ENCODE measurements at regions not wholly inside any gene's neighbourhood (a gene's known extent, or its start where the extent isn't known, plus 50 kb on each side); places are given as distances from the start of the nearest gene placed in this dataset.

GRCh38 chr15:70342141-70342540 is 244.4 kb upstream of the TLE3 start:
- no peaks in the 10 kb centered on the region for H3K9me3 ChIP-seq (ENCODE audit: control insufficient read depth, insufficient read depth, low read length)
- H3K9ac ChIP-seq (ENCODE audit: low read depth, low read length): no peak overlapping the region
- H3K27me3 ChIP-seq (ENCODE audit: control insufficient read depth, insufficient read depth, low read length): no peaks in the 10 kb centered on the region
- H3K4me3 ChIP-seq (ENCODE audit: low read depth, low read length): no peak overlapping the region
- peaks cover 2% of the 10 kb centered on the region; the same call in 1 of the 2 replicates for H3K4me1 ChIP-seq (ENCODE audit: control insufficient read depth, insufficient read depth, low read length)
- no peak overlapping the region for H3K27ac ChIP-seq (ENCODE audit: low read depth, low read length)
- no peaks in the 10 kb centered on the region for H3K36me3 ChIP-seq (ENCODE audit: control insufficient read depth, insufficient read depth, low read length)

GRCh38 chr15:70341566-70341965 is 243.8 kb upstream of the TLE3 start:
- no peaks in the 10 kb centered on the region for H3K36me3 ChIP-seq (ENCODE audit: control insufficient read depth, insufficient read depth, low read length)
- H3K4me3 ChIP-seq (ENCODE audit: low read depth, low read length): no peak overlapping the region
- no peak overlapping the region for H3K27ac ChIP-seq (ENCODE audit: low read depth, low read length)
- H3K9ac ChIP-seq (ENCODE audit: low read depth, low read length): no peak overlapping the region
- no peaks in the 10 kb centered on the region for H3K9me3 ChIP-seq (ENCODE audit: control insufficient read depth, insufficient read depth, low read length)
- H3K4me1 ChIP-seq (ENCODE audit: control insufficient read depth, insufficient read depth, low read length): peaks cover 2% of the 10 kb centered on the region; the same call in 1 of the 2 replicates
- no peaks in the 10 kb centered on the region for H3K27me3 ChIP-seq (ENCODE audit: control insufficient read depth, insufficient read depth, low read length)

- Histone ChIP-seq H3K36me3 (ENCODE audit: control insufficient read depth, insufficient read depth, low read length) (no peaks in the 10 kb centered on the region), H3K4me3 (ENCODE audit: low read depth, low read length) (no peak overlapping the region), H3K4me1 (ENCODE audit: control insufficient read depth, insufficient read depth, low read length) (peaks cover 2% of the 10 kb centered on the region; the same call in 1 of the 2 replicates), H3K27me3 (ENCODE audit: control insufficient read depth, insufficient read depth, low read length) (no peaks in the 10 kb centered on the region), H3K9me3 (ENCODE audit: control insufficient read depth, insufficient read depth, low read length) (no peaks in the 10 kb centered on the region), H3K27ac (ENCODE audit: low read depth, low read length) (no peak overlapping the region), H3K9ac (ENCODE audit: low read depth, low read length) (no peak overlapping the region)
Measured at GRCh38 chr15:70340494-70340870, 242.8 kb upstream of the TLE3 start.

GRCh38 chr15:70339571-70340493 is 242.1 kb upstream of the TLE3 start:
- Histone ChIP-seq H3K9ac (ENCODE audit: low read depth, low read length) (no peak overlapping the region), H3K36me3 (ENCODE audit: control insufficient read depth, insufficient read depth, low read length) (no peaks in the 10 kb centered on the region), H3K9me3 (ENCODE audit: control insufficient read depth, insufficient read depth, low read length) (no peaks in the 10 kb centered on the region), H3K27me3 (ENCODE audit: control insufficient read depth, insufficient read depth, low read length) (no peaks in the 10 kb centered on the region), H3K4me1 (ENCODE audit: control insufficient read depth, insufficient read depth, low read length) (peaks cover 2% of the 10 kb centered on the region; the same call in 1 of the 2 replicates), H3K4me3 (ENCODE audit: low read depth, low read length) (no peak overlapping the region), H3K27ac (ENCODE audit: low read depth, low read length) (no peak overlapping the region)

- no peaks in the 10 kb centered on the region for H3K4me1 ChIP-seq (ENCODE audit: control insufficient read depth, insufficient read depth, low read length)
- H3K9me3 ChIP-seq (ENCODE audit: control insufficient read depth, insufficient read depth, low read length): 0 out of 2 replicates have a peak, but pooled peaks cover 8% of the 10 kb centered on the region
- no peak overlapping the region for H3K4me3 ChIP-seq (ENCODE audit: low read depth, low read length)
- no peak overlapping the region for H3K27ac ChIP-seq (ENCODE audit: low read depth, low read length)
- H3K27me3 ChIP-seq (ENCODE audit: control insufficient read depth, insufficient read depth, low read length): no peaks in the 10 kb centered on the region
- no peak overlapping the region for H3K9ac ChIP-seq (ENCODE audit: low read depth, low read length)
- no peaks in the 10 kb centered on the region for H3K36me3 ChIP-seq (ENCODE audit: control insufficient read depth, insufficient read depth, low read length)
Measured at GRCh38 chr15:70337277-70338186, 239.8 kb upstream of the TLE3 start.

- Histone ChIP-seq H3K27me3 (ENCODE audit: control insufficient read depth, insufficient read depth, low read length) (no peaks in the 10 kb centered on the region), H3K4me3 (ENCODE audit: low read depth, low read length) (no peak overlapping the region), H3K9me3 (ENCODE audit: control insufficient read depth, insufficient read depth, low read length) (0 out of 2 replicates have a peak, but pooled peaks cover 8% of the 10 kb centered on the region), H3K4me1 (ENCODE audit: control insufficient read depth, insufficient read depth, low read length) (no peaks in the 10 kb centered on the region), H3K9ac (ENCODE audit: low read depth, low read length) (no peak overlapping the region), H3K27ac (ENCODE audit: low read depth, low read length) (no peak overlapping the region), H3K36me3 (ENCODE audit: control insufficient read depth, insufficient read depth, low read length) (no peaks in the 10 kb centered on the region)
Measured at GRCh38 chr15:70336425-70337009, 238.8 kb upstream of the TLE3 start.

GRCh38 chr15:70334286-70334685 is 236.6 kb upstream of the TLE3 start:
- no peaks in the 10 kb centered on the region for H3K4me1 ChIP-seq (ENCODE audit: control insufficient read depth, insufficient read depth, low read length)
- H3K27ac ChIP-seq (ENCODE audit: low read depth, low read length): no peak overlapping the region
- no peak overlapping the region for H3K9ac ChIP-seq (ENCODE audit: low read depth, low read length)
- 0 out of 2 replicates have a peak, but pooled peaks cover 8% of the 10 kb centered on the region for H3K9me3 ChIP-seq (ENCODE audit: control insufficient read depth, insufficient read depth, low read length)
- H3K36me3 ChIP-seq (ENCODE audit: control insufficient read depth, insufficient read depth, low read length): no peaks in the 10 kb centered on the region
- no peaks in the 10 kb centered on the region for H3K27me3 ChIP-seq (ENCODE audit: control insufficient read depth, insufficient read depth, low read length)
- H3K4me3 ChIP-seq (ENCODE audit: low read depth, low read length): no peak overlapping the region

- Histone ChIP-seq H3K9ac (ENCODE audit: low read depth, low read length) (no peak overlapping the region), H3K36me3 (ENCODE audit: control insufficient read depth, insufficient read depth, low read length) (no peaks in the 10 kb centered on the region), H3K27me3 (ENCODE audit: control insufficient read depth, insufficient read depth, low read length) (no peaks in the 10 kb centered on the region), H3K4me1 (ENCODE audit: control insufficient read depth, insufficient read depth, low read length) (peaks cover 4% of the 10 kb centered on the region; the same call in 1 of the 2 replicates), H3K4me3 (ENCODE audit: low read depth, low read length) (no peak overlapping the region), H3K27ac (ENCODE audit: low read depth, low read length) (no peak overlapping the region), H3K9me3 (ENCODE audit: control insufficient read depth, insufficient read depth, low read length) (0 out of 2 replicates have a peak, but pooled peaks cover 7% of the 10 kb centered on the region)
Measured at GRCh38 chr15:70329179-70329578, 231.5 kb upstream of the TLE3 start.

- H3K4me3 ChIP-seq (ENCODE audit: low read depth, low read length): no peak overlapping the region
- peaks cover 9% of the 10 kb centered on the region for H3K4me1 ChIP-seq (ENCODE audit: control insufficient read depth, insufficient read depth, low read length)
- no peaks in the 10 kb centered on the region for H3K27me3 ChIP-seq (ENCODE audit: control insufficient read depth, insufficient read depth, low read length)
- no peak overlapping the region for H3K9ac ChIP-seq (ENCODE audit: low read depth, low read length)
- H3K27ac ChIP-seq (ENCODE audit: low read depth, low read length): no peak overlapping the region
- no peaks in the 10 kb centered on the region for H3K36me3 ChIP-seq (ENCODE audit: control insufficient read depth, insufficient read depth, low read length)
- 0 out of 2 replicates have a peak, but pooled peaks cover 3% of the 10 kb centered on the region for H3K9me3 ChIP-seq (ENCODE audit: control insufficient read depth, insufficient read depth, low read length)
Measured at GRCh38 chr15:70328679-70329115, 231.0 kb upstream of the TLE3 start.

GRCh38 chr15:70327856-70328678 is 230.3 kb upstream of the TLE3 start:
- H3K36me3 ChIP-seq (ENCODE audit: control insufficient read depth, insufficient read depth, low read length): no peaks in the 10 kb centered on the region
- H3K9ac ChIP-seq (ENCODE audit: low read depth, low read length): no peak overlapping the region
- no peaks in the 10 kb centered on the region for H3K9me3 ChIP-seq (ENCODE audit: control insufficient read depth, insufficient read depth, low read length)
- no peak overlapping the region for H3K4me3 ChIP-seq (ENCODE audit: low read depth, low read length)
- H3K27me3 ChIP-seq (ENCODE audit: control insufficient read depth, insufficient read depth, low read length): no peaks in the 10 kb centered on the region
- no peak overlapping the region for H3K27ac ChIP-seq (ENCODE audit: low read depth, low read length)
- peaks cover 15% of the 10 kb centered on the region for H3K4me1 ChIP-seq (ENCODE audit: control insufficient read depth, insufficient read depth, low read length)

Measured in HUES48 (cell line).